ENCODE measurements at regions not wholly inside any gene's neighbourhood (a gene's known extent, or its start where the extent isn't known, plus 50 kb on each side); places are given as distances from the start of the nearest gene placed in this dataset.

DNA sequence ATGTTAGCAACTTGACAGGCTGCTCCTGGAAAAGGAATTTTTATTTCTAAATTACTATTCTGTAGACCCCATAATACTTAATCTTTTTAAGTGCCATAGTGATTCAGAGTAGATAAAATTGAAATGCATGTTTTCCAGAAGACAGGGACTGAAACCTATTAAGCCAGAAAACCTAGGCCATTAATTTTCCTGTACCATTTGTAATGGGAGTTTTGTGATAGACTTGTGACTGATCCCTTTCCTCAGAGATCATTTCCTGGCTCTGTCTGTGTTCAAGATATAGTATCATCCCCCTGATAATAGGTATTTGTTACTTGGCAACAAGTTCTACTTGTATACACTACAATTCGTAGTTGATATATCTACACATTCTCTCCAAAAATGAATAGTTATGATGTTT lies 1609.8 kb downstream of the AMY1C start:
- TF ChIP-seq, protein P1, sequence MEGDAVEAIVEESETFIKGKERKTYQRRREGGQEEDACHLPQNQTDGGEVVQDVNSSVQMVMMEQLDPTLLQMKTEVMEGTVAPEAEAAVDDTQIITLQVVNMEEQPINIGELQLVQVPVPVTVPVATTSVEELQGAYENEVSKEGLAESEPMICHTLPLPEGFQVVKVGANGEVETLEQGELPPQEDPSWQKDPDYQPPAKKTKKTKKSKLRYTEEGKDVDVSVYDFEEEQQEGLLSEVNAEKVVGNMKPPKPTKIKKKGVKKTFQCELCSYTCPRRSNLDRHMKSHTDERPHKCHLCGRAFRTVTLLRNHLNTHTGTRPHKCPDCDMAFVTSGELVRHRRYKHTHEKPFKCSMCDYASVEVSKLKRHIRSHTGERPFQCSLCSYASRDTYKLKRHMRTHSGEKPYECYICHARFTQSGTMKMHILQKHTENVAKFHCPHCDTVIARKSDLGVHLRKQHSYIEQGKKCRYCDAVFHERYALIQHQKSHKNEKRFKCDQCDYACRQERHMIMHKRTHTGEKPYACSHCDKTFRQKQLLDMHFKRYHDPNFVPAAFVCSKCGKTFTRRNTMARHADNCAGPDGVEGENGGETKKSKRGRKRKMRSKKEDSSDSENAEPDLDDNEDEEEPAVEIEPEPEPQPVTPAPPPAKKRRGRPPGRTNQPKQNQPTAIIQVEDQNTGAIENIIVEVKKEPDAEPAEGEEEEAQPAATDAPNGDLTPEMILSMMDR (IDR thresholded peaks at IDR 0.05) = no peak
- no peak for TF ChIP-seq ZFX (IDR thresholded peaks at IDR 0.05; ENCODE audit: borderline replicate concordance)
- no peak overlapping the region for H3K27ac ChIP-seq

DNA sequence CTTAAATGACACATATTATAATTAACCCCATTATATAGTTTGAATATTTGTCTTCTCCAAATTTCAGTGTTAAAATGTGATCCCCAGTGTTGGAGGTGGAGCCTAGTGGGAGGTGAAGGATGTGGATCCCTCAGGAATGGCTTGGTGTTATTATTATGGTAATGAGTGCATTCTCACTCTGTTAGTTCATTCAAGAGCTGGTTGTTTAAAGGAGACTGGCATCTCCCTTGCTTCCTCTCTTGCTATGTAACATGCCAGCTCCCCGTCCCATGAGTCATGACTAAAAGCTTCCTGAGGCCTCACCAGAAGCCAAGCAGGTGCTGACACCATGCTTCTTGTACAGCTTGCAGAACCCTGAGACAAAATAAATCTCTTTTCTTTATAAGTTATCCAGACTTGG lies 1612.7 kb downstream of the AMY1C start:
- no peak for TF ChIP-seq ZFX (IDR thresholded peaks at IDR 0.05; ENCODE audit: borderline replicate concordance)
- TF ChIP-seq, protein P1 (IDR thresholded peaks at IDR 0.05) = no peak
- H3K27ac ChIP-seq = no peak overlapping the region

DNA sequence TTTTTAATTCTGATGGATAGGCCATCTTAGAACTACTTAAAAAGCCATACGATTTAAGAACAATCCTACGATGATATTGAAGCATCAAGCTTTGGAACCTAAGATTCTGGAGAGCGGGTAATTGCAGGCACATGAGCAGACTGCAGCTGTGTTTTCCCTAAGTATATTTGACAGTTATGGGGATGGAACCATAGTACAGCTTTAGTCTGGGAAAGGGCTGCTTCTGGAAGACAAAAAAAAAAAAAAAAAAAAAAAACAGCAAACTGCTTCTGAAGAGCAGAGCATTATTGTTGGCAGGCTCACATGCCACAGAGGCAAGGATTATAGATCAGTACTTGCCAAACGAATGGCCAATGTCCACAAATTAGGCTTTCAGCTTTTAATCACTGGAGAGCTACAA lies 1618.7 kb downstream of the AMY1C start:
- no peak for TF ChIP-seq ZFX (IDR thresholded peaks at IDR 0.05; ENCODE audit: borderline replicate concordance)
- TF ChIP-seq, protein P1 (IDR thresholded peaks at IDR 0.05) = no peak
- H3K27ac ChIP-seq = no peak overlapping the region

DNA sequence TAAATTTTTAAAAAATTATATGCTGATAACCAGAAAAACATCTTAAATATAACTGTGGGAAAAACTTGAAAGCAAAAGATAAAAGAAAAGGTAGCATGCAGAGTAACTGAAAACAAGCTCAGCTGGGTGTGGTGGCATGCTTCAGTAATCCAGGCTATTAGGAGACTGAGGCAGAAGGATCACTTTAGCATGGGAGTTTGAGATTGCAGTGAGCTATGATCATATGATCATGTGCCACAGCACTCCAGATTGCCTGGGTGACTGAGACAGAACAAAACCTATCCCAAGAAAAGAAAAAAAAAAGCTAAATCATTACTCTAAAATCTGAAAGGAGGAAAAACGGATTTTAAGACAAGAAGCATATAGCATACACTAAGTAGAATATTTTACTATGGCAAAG lies 1624.0 kb downstream of the AMY1C start:
- TF ChIP-seq, protein P1 (IDR thresholded peaks at IDR 0.05) = no peak
- TF ChIP-seq ZFX (IDR thresholded peaks at IDR 0.05; ENCODE audit: borderline replicate concordance) = no peak

DNA sequence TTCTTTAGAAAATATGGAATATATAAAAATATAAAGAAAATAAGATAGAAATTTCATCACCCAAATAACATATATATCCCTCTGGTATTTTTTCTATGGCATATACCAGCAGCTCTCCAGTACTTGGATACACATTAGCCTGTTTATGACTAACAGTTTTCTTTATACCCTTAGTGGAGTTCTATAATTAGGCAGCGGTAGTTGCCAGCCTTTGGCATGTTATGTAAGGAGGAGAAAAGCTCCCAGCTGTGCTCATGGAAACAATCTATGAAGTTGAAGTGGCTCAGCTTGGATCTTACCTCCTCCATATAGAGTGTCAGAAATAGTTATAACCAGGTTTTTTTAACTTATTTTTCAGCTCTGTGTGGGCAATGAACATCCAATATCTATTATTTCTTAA lies 1636.8 kb downstream of the AMY1C start:
- H3K27ac ChIP-seq = no peak overlapping the region
- TF ChIP-seq, protein P1 (IDR thresholded peaks at IDR 0.05) = no peak
- TF ChIP-seq ZFX (IDR thresholded peaks at IDR 0.05; ENCODE audit: borderline replicate concordance) = no peak

More for the DNA sequence above, 1624.0 kb downstream of the AMY1C start:
- H3K27ac ChIP-seq = no peak overlapping the region

DNA sequence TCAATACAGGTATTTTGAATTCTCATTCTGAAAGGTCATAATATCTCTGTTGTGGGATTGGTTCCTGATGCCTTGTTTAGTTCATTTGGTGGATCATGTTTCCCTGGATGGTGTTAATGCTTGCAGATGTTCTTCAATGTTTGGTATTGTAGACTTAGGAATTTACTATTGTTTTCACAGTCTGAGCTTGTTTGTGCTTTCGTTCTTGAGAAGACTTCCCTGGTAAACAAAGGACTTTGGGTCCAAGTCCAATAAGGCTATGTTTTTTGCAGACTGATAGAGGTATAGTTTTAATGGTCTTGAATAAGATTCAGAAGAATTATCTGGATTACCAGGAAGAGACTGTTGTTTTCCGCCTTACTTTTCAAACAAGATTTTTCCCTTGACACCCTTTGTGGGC lies 1646.3 kb downstream of the AMY1C start:
- H3K27ac ChIP-seq = peak overlapping the region; percentile 33; the same call in 1 of the 2 replicates
- no peak for TF ChIP-seq ZFX (IDR thresholded peaks at IDR 0.05; ENCODE audit: borderline replicate concordance)
- TF ChIP-seq, protein P1 (IDR thresholded peaks at IDR 0.05) = no peak

DNA sequence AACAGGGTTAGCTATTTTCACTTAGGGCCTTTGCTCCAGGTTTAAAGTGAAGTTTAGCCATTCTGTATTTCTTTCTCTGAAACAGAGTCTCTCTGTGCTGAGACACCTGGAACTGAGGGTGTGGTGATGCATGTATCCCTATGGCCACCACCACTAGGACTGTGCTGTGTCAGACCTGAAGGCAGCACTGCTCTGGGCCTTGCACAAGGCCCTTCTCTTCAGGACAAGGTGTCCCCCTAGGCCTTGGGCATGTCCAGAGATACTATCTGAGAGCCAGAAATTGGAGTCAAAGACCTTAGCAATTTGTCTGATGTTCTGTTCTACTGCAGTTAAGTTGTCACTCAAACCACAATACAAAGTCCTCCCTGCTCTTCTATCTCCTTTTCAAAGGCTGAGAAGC lies 1649.2 kb downstream of the AMY1C start:
- TF ChIP-seq, protein P1 (IDR thresholded peaks at IDR 0.05) = no peak
- TF ChIP-seq ZFX (IDR thresholded peaks at IDR 0.05; ENCODE audit: borderline replicate concordance) = no peak
- H3K27ac ChIP-seq = peak overlapping the region; percentile 21; the same call in 1 of the 2 replicates
